ENCODE measurements at regions not wholly inside any gene's neighbourhood (a gene's known extent, or its start where the extent isn't known, plus 50 kb on each side); places are given as distances from the start of the nearest gene placed in this dataset.

GRCh38 chr12:115507951-115508722 is 769.4 kb downstream of the MED13L start:
- peak; percentile 97 for DNase-seq (ENCODE audit: low read depth, low spot score)

- DNase-seq (ENCODE audit: low read depth, low spot score), result no peak
Observed at GRCh38 chr12:115507560-115507889, 770.0 kb downstream of the MED13L start.

- DNase-seq (ENCODE audit: low read depth, low spot score), result peak; percentile 78
Observed at GRCh38 chr12:115506822-115507559, 770.5 kb downstream of the MED13L start.

GRCh38 chr12:115504306-115505290 is 772.9 kb downstream of the MED13L start:
- peak; percentile 15 for DNase-seq (ENCODE audit: low read depth, low spot score)

- no peak for DNase-seq (ENCODE audit: low read depth, low spot score)
Observed at GRCh38 chr12:115500872-115501271, 776.6 kb downstream of the MED13L start.

- DNase-seq (ENCODE audit: low read depth, low spot score), result no peak
Observed at GRCh38 chr12:115495300-115495699, 782.2 kb downstream of the MED13L start.

GRCh38 chr12:115492553-115492952 is 784.9 kb downstream of the MED13L start:
- no peak for DNase-seq (ENCODE audit: low read depth, low spot score)

GRCh38 chr12:115491511-115492250 is 785.8 kb downstream of the MED13L start:
- no peak for DNase-seq (ENCODE audit: low read depth, low spot score)

- DNase-seq (ENCODE audit: low read depth, low spot score), result no peak
Observed at GRCh38 chr12:115489253-115489652, 788.2 kb downstream of the MED13L start.

- peak; percentile 12 for DNase-seq (ENCODE audit: low read depth, low spot score)
Observed at GRCh38 chr12:115485967-115486366, 791.5 kb downstream of the MED13L start.

- no peak for DNase-seq (ENCODE audit: low read depth, low spot score)
Observed at GRCh38 chr12:115485503-115485902, 792.0 kb downstream of the MED13L start.

GRCh38 chr12:115482943-115483342 is 794.5 kb downstream of the MED13L start:
- no peak for DNase-seq (ENCODE audit: low read depth, low spot score)

GRCh38 chr12:115481141-115481540 is 796.4 kb downstream of the MED13L start:
- no peak for DNase-seq (ENCODE audit: low read depth, low spot score)

GRCh38 chr12:115478505-115478904 is 794.5 kb upstream of the TBX3 start:
- no peak for DNase-seq (ENCODE audit: low read depth, low spot score)

GRCh38 chr12:115474539-115475353 is 790.8 kb upstream of the TBX3 start:
- no peak for DNase-seq (ENCODE audit: low read depth, low spot score)

GRCh38 chr12:115473257-115473956 is 789.4 kb upstream of the TBX3 start:
- DNase-seq (ENCODE audit: low read depth, low spot score), result no peak

- DNase-seq (ENCODE audit: low read depth, low spot score), result no peak
Observed at GRCh38 chr12:115472852-115473251, 788.9 kb upstream of the TBX3 start.

GRCh38 chr12:115470977-115471376 is 787.0 kb upstream of the TBX3 start:
- no peak for DNase-seq (ENCODE audit: low read depth, low spot score)

- DNase-seq (ENCODE audit: low read depth, low spot score), result no peak
Observed at GRCh38 chr12:115470526-115470925, 786.6 kb upstream of the TBX3 start.

- DNase-seq (ENCODE audit: low read depth, low spot score), result peak; percentile 54
Observed at GRCh38 chr12:115468087-115468510, 784.1 kb upstream of the TBX3 start.
